Upper lobe of left lung (tissue), 6 donors: ENCODE measurements at regions not wholly inside any gene's neighbourhood (a gene's known extent, or its start where the extent isn't known, plus 50 kb on each side); places are given as distances from the start of the nearest gene placed in this dataset.

Experiments
- ATAC-seq, 2 donors: fragments of 200-7000 bp; cut with Tn5 transposase; one replicate each; pipeline ENCODE4 v1.9.1; 2022; ENCODE audit warnings: mild to moderate bottlenecking in 2 of 2, moderate library complexity in 2 of 2; ENCODE audit not compliant: low FRiP score in 2 of 2
- DNase-seq, 2 donors: peaks; one replicate each; pipeline ENCODE4 v3.0.0-alpha.2; 2019 to 2020
- H3K27ac ChIP-seq, 4 donors: fragments of 200-600 bp; sonication (generic); one replicate each; pipeline ENCODE4 v1.5.1; 2016 to 2019
- H3K27me3 ChIP-seq, 4 donors: fragments of 200-600 bp; sonication (generic); one replicate each; pipeline ENCODE4 v1.5.1; 2017 to 2019
- H3K36me3 ChIP-seq, 4 donors: fragments of 200-600 bp; sonication (generic); one replicate each; pipeline ENCODE4 v1.5.1; 2016 to 2019
- H3K4me1 ChIP-seq, 4 donors: fragments of 200-600 bp; sonication (generic); one replicate each; pipeline ENCODE4 v1.5.1; 2018 to 2019
- H3K4me3 ChIP-seq, 4 donors: fragments of 200-600 bp; sonication (generic); one replicate each; pipeline ENCODE4 v1.5.1; 2017 to 2019; ENCODE audit warnings: mild to moderate bottlenecking in 2 of 4, moderate library complexity in 1 of 4
- H3K9me3 ChIP-seq, 4 donors: fragments of 200-600 bp; sonication (generic); one replicate each; pipeline ENCODE4 v1.5.1; 2018 to 2019
- CTCF ChIP-seq, 6 experiments: fragments of 450-650 bp in 4 of 6; fragments of 200-600 bp in 2 of 6; sonication (generic) in 2 of 6; IDR thresholded peaks; one replicate each; pipeline ENCODE4 v1.5.1; 2016 to 2019; ENCODE audit warnings: antibody characterized with exemption in 6 of 6
- EP300 ChIP-seq, 4 donors: sonication (generic); formaldehyde crosslinking; IDR thresholded peaks; one replicate each; pipeline ENCODE4 v1.5.1; 2017; ENCODE audit warnings: antibody characterized with exemption in 4 of 4, control low read depth in 2 of 4
- POLR2A ChIP-seq, 4 donors: fragments of 450-650 bp; IDR thresholded peaks; one replicate each; pipeline ENCODE4 v1.5.1; 2016 to 2017; ENCODE audit warnings: antibody characterized with exemption in 4 of 4, mild to moderate bottlenecking in 2 of 4
- POLR2AphosphoS5 ChIP-seq, 2 donors: sonication (generic); formaldehyde crosslinking; IDR thresholded peaks; one replicate each; pipeline ENCODE4 v1.5.1; 2017; ENCODE audit warnings: antibody characterized with exemption in 2 of 2
- WGBS, 2 donors: methylation state at CpG; one replicate each; pipeline ENCODE4 v1.1.5; 2017 to 2018; 5-methylcytosine and 5-hydroxymethylcytosine counted together
- donor health status: DM: no; HTN: no; CAD: no; lungs with moderate emphysema.
- donor health status: DM: no; HTN: yes; CAD: no; lungs with severe emphysema.

- Histone ChIP-seq H3K27me3 (no peaks in the 10 kb centered on the region), H3K9me3 (peaks cover 0 to 15% (median 8%) of the 10 kb centered on the region in 4 donors), H3K4me3 (no peak overlapping the region), H3K36me3 (no peaks in the 10 kb centered on the region), H3K27ac (no peak overlapping the region), H3K4me1 (no peaks in the 10 kb centered on the region)
- no peak for DNase-seq
- ATAC-seq, result no peak
- TF ChIP-seq POLR2A (IDR thresholded peaks at IDR 0.05), result no peak
- no peak for TF ChIP-seq EP300 (IDR thresholded peaks at IDR 0.05)
- no peak for TF ChIP-seq CTCF (IDR thresholded peaks at IDR 0.05)
- TF ChIP-seq POLR2AphosphoS5 (IDR thresholded peaks at IDR 0.05), result no peak
Measured at GRCh38 chr15:56808160-56808559, 74.9 kb upstream of the ZNF280D start.

- no peaks in the 10 kb centered on the region for H3K36me3 ChIP-seq
- ATAC-seq, result no peak
- 74 to 82% methylated on average over 2 of the region's 2 CpGs for WGBS, 2 donors
- no peak overlapping the region for H3K27ac ChIP-seq
- no peaks in the 10 kb centered on the region for H3K27me3 ChIP-seq
- H3K9me3 ChIP-seq, result peaks cover 0 to 15% (median 8%) of the 10 kb centered on the region in 4 donors
- no peak for TF ChIP-seq POLR2AphosphoS5 (IDR thresholded peaks at IDR 0.05)
- TF ChIP-seq POLR2A (IDR thresholded peaks at IDR 0.05), result no peak
- no peak for TF ChIP-seq EP300 (IDR thresholded peaks at IDR 0.05)
- TF ChIP-seq CTCF (IDR thresholded peaks at IDR 0.05), result no peak
- no peak for DNase-seq
- H3K4me3 ChIP-seq, result no peak overlapping the region
- H3K4me1 ChIP-seq, result no peaks in the 10 kb centered on the region
Measured at GRCh38 chr15:56806148-56806536, 72.8 kb upstream of the ZNF280D start.

GRCh38 chr15:56805466-56806147 is 72.3 kb upstream of the ZNF280D start:
- peak in 1 of 2 donors; percentile 86 for ATAC-seq
- no peak for TF ChIP-seq EP300 (IDR thresholded peaks at IDR 0.05)
- no peak for TF ChIP-seq POLR2AphosphoS5 (IDR thresholded peaks at IDR 0.05)
- no peak for TF ChIP-seq POLR2A (IDR thresholded peaks at IDR 0.05)
- no peak for TF ChIP-seq CTCF (IDR thresholded peaks at IDR 0.05)
- H3K4me3 ChIP-seq, result no peak overlapping the region
- no peaks in the 10 kb centered on the region for H3K36me3 ChIP-seq
- H3K27me3 ChIP-seq, result no peaks in the 10 kb centered on the region
- H3K4me1 ChIP-seq, result no peaks in the 10 kb centered on the region
- WGBS, 2 donors, result 78 to 83% methylated on average over 9 of the region's 9 CpGs
- peaks cover 0 to 15% (median 8%) of the 10 kb centered on the region in 4 donors for H3K9me3 ChIP-seq
- no peak for DNase-seq
- no peak overlapping the region for H3K27ac ChIP-seq

GRCh38 chr15:56804938-56805337 is 71.6 kb upstream of the ZNF280D start:
- ATAC-seq, result no peak
- WGBS, 2 donors, result 74% methylated on average over 3 of the region's 3 CpGs
- DNase-seq, result no peak

More at GRCh38 chr15:56804938-56805337, 71.6 kb upstream of the ZNF280D start:
- Histone ChIP-seq H3K27ac (no peak overlapping the region), H3K4me1 (no peaks in the 10 kb centered on the region), H3K27me3 (no peaks in the 10 kb centered on the region), H3K4me3 (no peak overlapping the region), H3K36me3 (no peaks in the 10 kb centered on the region), H3K9me3 (peaks cover 0 to 15% (median 8%) of the 10 kb centered on the region in 4 donors)
- TF ChIP-seq CTCF (IDR thresholded peaks at IDR 0.05) (no peak), EP300 (IDR thresholded peaks at IDR 0.05) (no peak), POLR2A (IDR thresholded peaks at IDR 0.05) (no peak), POLR2AphosphoS5 (IDR thresholded peaks at IDR 0.05) (no peak)
